ENCODE measurements at regions not wholly inside any gene's neighbourhood (a gene's known extent, or its start where the extent isn't known, plus 50 kb on each side); places are given as distances from the start of the nearest gene placed in this dataset.

DNA sequence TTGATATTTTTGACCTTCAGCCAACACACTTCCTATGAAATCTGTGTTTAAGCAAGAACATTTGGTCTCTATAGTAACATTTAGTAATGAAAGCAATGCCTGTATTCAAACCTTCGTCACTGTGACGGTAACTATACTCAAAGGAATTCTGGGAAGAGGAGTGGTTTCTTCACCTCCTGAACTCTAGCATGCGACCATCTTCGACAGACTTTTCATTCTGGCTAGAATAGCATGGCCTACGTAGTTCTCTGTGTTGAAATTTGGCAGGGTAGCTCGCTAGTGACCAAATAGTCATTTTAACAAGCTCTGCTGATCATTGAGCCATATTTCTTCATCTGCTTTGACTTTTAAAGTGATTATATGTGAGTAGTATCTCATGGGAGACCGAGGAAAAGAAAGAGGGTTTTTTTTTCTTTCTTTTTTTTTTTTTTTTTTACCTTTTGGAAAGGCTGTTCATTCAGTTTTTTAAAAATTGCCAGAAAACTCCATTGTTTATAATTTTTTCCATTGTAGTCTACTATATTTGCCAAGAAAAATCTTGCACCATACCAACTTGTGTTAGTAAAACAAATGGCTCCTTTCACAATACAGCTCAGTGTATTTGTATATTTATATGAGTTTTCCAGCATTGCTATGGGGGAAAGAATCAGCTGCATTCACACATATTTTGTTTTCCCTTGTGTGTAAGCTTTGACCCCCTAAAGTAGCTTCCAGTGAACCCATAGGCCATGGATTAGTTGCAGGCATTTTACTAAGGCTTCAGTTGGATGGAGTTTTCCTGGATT, 166.8 kb downstream of the NNT start:
- no peak for TF ChIP-seq CTCF (IDR thresholded peaks at IDR 0.05)
- TF ChIP-seq POLR2A (IDR thresholded peaks at IDR 0.05) = no peak
- intact Hi-C loops (cut with DNase I; ENCODE audit: low total_unique reads) = no loop called here
- Histone ChIP-seq H3K4me3 (no peak overlapping the region), H3K36me3 (ENCODE audit: low read depth, missing control alignments) (no peaks in the 10 kb centered on the region), H3K4me1 (no peaks in the 10 kb centered on the region), H3K9me3 (no peaks in the 10 kb centered on the region), H3K27ac (no peak overlapping the region), H3K27me3 (no peaks in the 10 kb centered on the region)
- WGBS, 2 donors = 38 to 67% methylated on average over 7 of the region's 7 CpGs
- no peak for DNase-seq

Small RNA genes lying in the stretch of these regions (small RNA-seq; reads per million reads assigned to genes)
- gene RNU6-381P = 0 reads per million in 2 donors

Measured in testis (tissue), 2 donors.